Retinal pigment epithelial cell (primary cell): ENCODE measurements at regions not wholly inside any gene's neighbourhood (a gene's known extent, or its start where the extent isn't known, plus 50 kb on each side); places are given as distances from the start of the nearest gene placed in this dataset.
"Not testable (repeated sequence)": the region's sequence is repeated elsewhere in the genome, so short reads cannot be mapped to it uniquely, and the experiment has no call there.

Experiments used
- DNase-seq: peaks from one replicate; pipeline ENCODE4 v3.0.0-alpha.2; 2010; ENCODE audit warnings: low read depth
- H3K4me3 ChIP-seq: 2 replicates; pipeline ENCODE4 v1.5.1; 2011; ENCODE audit warnings: mild to moderate bottlenecking, low read length, control low read depth, moderate library complexity
- TF ChIP-seq, protein P1 (sequence below): conservative IDR thresholded peaks from 2 replicates; pipeline ENCODE4 v1.5.1; 2011; ENCODE audit warnings: low read depth, low read length, control low read depth, inconsistent platforms

- no peak overlapping the region for H3K4me3 ChIP-seq
These were observed 87.6 kb upstream of the TSPAN7 start for GRCh38 chrX:38473701-38474100.

GRCh38 chrX:38474543-38474942 lies 86.8 kb upstream of the TSPAN7 start:
- DNase-seq: no peak
- H3K4me3 ChIP-seq: no peak overlapping the region
- TF ChIP-seq, protein P1, sequence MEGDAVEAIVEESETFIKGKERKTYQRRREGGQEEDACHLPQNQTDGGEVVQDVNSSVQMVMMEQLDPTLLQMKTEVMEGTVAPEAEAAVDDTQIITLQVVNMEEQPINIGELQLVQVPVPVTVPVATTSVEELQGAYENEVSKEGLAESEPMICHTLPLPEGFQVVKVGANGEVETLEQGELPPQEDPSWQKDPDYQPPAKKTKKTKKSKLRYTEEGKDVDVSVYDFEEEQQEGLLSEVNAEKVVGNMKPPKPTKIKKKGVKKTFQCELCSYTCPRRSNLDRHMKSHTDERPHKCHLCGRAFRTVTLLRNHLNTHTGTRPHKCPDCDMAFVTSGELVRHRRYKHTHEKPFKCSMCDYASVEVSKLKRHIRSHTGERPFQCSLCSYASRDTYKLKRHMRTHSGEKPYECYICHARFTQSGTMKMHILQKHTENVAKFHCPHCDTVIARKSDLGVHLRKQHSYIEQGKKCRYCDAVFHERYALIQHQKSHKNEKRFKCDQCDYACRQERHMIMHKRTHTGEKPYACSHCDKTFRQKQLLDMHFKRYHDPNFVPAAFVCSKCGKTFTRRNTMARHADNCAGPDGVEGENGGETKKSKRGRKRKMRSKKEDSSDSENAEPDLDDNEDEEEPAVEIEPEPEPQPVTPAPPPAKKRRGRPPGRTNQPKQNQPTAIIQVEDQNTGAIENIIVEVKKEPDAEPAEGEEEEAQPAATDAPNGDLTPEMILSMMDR: no peak

More at GRCh38 chrX:38473701-38474100, 87.6 kb upstream of the TSPAN7 start:
- TF ChIP-seq, protein P1: no peak
- peak; percentile 37 for DNase-seq

- TF ChIP-seq, protein P1: no peak
- no peak for DNase-seq
- H3K4me3 ChIP-seq: no peak overlapping the region
These were observed 79.2 kb upstream of the TSPAN7 start for GRCh38 chrX:38482183-38482582.

DNA sequence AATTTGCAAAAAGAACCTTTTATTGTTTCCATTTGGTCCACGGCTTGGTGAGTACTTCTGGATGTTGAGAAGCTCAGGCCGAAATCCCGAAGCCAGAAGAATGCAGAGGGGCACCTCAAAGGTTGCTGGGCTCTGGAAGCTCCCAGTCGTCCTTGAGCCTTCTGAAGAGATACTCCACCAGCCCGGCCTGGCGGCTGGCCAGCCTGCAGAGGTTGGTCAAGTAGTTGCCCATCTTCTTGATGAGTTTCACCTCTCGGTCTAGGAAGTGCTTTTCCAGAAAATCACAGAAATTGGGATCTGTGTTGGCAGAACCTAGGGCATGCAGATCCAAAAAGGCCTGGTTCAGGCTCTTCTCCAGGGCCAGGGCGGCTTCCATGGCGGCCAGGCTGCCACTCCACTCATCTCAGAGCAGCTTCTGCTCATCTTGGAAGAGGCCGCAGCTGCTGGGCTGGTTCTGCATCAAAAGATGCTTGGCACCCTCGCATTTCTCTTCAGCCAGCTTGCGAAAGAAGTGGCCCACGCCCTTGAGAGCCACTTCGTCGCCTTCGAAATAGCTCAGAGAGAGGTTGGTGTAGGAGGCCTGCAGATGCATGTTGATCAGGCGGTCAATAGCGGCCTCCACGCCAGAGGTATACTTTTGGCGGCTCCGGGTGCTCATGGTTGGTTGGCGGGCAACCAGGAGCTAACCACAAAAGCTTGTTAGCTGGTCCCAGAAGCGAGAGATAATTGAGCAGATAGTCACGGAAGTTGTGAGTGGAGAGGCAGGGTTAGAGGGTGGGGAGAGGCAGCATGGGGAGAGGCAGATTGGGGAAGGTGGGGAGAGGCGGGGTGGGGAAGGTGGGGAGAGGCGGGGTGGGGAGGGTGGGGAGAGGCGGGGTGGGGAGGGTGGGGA lies 76.5 kb upstream of the TSPAN7 start:
- no peak overlapping the region for H3K4me3 ChIP-seq
- no peak for DNase-seq
- TF ChIP-seq, protein P1: no peak

DNA sequence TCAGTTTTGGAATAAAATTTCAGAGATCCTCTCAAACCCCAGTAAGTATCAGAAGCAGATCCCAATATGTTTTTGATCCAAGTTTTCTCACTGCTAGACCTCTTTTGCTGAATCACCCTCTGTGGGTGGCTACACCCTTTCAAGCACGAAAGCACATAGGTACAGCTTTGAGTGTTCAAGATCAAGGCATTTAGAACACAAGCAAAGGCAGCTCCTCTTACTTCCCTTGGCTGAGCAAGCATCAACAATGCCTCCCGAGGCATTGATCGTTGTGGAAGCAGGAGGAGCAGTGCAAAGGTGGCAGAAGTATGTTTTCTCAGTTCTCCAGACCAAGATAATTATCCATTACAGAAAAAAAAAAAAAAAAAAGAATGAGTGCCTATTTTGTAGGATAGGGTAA lies 72.0 kb upstream of the TSPAN7 start:
- TF ChIP-seq, protein P1: no peak
- no peak for DNase-seq
- no peak overlapping the region for H3K4me3 ChIP-seq

GRCh38 chrX:38494239-38494823 lies 67.0 kb upstream of the TSPAN7 start:
- TF ChIP-seq, protein P1: no peak
- H3K4me3 ChIP-seq: no peak overlapping the region
- DNase-seq: no peak

- H3K4me3 ChIP-seq, DNase-seq: not testable (repeated sequence)
These were observed 61.7 kb upstream of the TSPAN7 start for GRCh38 chrX:38499658-38500057.
